LNCAP (cell line): ENCODE measurements at regions not wholly inside any gene's neighbourhood (a gene's known extent, or its start where the extent isn't known, plus 50 kb on each side); places are given as distances from the start of the nearest gene placed in this dataset.

Experiments used
- TF ChIP-seq, protein P1 (sequence below): fragments of 450-650 bp; IDR thresholded peaks from 2 replicates; pipeline ENCODE4 v1.5.1; 2017; ENCODE audit warnings: mild to moderate bottlenecking

DNA sequence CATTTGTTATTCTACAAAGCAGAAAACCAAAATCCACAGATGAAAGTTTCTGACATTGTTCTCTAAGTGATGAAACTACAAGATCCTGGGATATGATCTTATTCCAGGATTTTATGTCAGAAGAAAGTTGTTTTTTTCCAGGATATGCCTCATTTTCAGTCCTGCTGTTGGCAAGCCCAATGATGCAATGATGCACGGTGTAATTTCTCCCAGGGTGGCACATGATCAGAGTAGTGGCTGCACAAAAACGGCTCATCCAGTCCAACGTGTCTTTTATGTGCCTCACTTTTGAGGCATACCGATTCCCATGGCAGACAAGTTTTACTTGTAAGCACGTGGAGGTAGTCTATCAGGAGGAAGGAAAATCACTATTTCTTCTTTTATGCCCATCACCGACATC lies 302.3 kb upstream of the JAG1 start:
- TF ChIP-seq, protein P1, sequence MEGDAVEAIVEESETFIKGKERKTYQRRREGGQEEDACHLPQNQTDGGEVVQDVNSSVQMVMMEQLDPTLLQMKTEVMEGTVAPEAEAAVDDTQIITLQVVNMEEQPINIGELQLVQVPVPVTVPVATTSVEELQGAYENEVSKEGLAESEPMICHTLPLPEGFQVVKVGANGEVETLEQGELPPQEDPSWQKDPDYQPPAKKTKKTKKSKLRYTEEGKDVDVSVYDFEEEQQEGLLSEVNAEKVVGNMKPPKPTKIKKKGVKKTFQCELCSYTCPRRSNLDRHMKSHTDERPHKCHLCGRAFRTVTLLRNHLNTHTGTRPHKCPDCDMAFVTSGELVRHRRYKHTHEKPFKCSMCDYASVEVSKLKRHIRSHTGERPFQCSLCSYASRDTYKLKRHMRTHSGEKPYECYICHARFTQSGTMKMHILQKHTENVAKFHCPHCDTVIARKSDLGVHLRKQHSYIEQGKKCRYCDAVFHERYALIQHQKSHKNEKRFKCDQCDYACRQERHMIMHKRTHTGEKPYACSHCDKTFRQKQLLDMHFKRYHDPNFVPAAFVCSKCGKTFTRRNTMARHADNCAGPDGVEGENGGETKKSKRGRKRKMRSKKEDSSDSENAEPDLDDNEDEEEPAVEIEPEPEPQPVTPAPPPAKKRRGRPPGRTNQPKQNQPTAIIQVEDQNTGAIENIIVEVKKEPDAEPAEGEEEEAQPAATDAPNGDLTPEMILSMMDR: no peak

GRCh38 chr20:10978019-10978702 lies 304.4 kb upstream of the JAG1 start:
- TF ChIP-seq, protein P1: no peak

DNA sequence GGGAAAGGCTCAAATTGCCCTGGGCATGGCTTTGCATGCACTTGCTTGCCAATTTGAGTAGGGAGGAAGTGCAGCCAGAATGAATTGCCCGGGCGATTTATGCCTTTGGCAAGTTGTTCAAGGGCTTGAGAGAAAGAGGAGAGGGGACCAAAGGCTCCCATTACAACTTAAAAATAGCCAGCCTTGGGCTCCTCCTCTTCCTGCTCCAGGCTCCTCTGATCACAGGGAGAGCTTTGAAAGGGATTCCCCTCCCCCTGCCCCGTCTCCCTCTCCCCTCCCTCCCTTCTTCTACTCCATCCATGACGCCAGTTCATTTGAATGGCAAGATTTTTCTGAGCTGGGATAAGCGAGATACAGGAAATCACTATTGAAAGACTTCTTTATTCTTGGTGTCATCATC lies 304.9 kb upstream of the JAG1 start:
- TF ChIP-seq, protein P1: no peak

DNA sequence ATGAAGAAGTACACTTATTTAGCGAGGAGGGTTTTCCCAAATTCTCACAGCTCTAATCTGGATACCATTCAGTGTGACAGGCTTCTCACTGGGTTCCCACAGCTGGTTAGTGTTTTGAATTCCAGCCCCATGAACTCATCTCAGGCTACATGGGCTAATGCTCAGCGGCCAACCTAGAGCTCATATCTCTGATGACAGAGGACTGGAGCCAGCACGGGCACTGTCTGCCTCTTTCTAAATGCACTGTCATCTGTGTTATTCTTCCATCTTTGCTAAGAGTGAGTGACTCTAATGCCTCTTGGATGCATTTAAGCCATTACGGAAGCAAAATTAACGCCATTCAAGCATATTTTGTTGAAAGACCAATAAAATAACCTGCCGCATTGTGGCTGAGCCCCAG lies 308.9 kb upstream of the JAG1 start:
- TF ChIP-seq, protein P1: no peak

GRCh38 chr20:10984294-10984693 lies 310.5 kb upstream of the JAG1 start:
- TF ChIP-seq, protein P1: no peak

DNA sequence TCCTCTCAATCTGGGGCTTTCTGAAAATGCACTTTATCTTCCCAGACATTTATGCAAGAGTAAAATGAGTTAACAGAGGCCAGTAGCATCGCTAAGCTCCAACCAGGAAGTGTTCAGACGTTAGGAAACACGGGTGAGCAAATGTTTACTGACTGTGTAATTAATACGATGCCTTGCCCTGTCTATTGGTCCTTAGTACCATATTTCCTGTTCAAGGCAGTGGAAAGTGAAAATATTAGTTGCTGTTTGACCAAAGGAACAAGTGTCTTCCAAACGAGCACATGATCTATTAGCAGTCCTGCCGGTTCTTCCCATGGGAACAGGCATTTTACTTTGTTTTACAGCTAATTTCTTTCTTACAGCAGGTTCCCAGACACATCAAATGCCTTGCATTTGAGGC lies 311.1 kb upstream of the JAG1 start:
- TF ChIP-seq, protein P1: no peak

GRCh38 chr20:10985536-10985935 lies 311.7 kb upstream of the JAG1 start:
- TF ChIP-seq, protein P1: no peak

DNA sequence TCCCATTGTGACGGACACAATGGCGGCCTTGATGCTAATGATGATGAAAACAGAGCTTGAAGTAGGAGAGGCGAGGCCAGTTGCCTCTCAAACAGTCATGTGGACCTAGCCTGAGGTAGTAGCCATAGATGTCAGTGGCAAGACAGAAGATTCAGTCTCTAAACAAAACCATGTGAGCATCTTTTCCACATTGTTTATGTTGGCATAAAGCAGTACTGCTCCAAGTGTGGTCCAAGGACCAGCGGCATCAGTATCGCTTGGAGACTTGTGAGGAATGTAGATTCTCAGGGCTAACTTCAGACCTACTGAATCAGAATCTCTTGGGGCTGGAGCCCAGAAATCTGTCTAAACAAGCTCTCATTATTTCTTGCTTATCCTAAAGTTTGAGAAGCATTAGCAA lies 312.8 kb upstream of the JAG1 start:
- TF ChIP-seq, protein P1: no peak
